ENCODE measurements at regions not wholly inside any gene's neighbourhood (a gene's known extent, or its start where the extent isn't known, plus 50 kb on each side); places are given as distances from the start of the nearest gene placed in this dataset.
"Not testable (repeated sequence)": the region's sequence is repeated elsewhere in the genome, so short reads cannot be mapped to it uniquely, and the experiment has no call there.

DNA sequence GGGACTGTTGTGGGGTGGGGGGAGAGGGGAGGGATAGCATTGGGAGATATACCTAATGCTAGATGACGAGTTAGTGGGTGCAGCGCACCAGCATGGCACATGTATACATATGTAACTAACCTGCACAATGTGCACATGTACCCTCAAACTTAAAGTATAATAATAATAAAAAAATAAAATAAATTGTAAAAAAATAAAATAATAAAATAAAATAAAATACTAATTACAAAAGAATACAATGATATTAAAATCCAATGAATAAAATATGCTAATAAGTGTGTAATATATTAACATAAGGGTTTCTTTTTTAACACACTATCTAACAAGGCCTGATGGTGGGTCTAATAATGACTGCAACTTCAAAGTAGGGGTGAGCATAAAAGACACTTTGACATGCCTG is 177.6 kb downstream of the CPEB2 start:
- DNase-seq (ENCODE audit: low read depth, low spot score); H3K4me2 ChIP-seq (ENCODE audit: control insufficient read depth, insufficient read depth); H3K4me3 ChIP-seq; H3K4me1 ChIP-seq (ENCODE audit: control insufficient read depth, insufficient read depth, low read length); H3K27ac ChIP-seq (ENCODE audit: control insufficient read depth, insufficient read depth); POLR2A ChIA-PET; H4K20me1 ChIP-seq (ENCODE audit: control insufficient read depth, insufficient read depth); SMC1A ChIA-PET (ENCODE audit: uncharacterized antibody, unreplicated experiment); H3K9me3 ChIP-seq (replicated peaks; ENCODE audit: control insufficient read depth, insufficient read depth, low read length); RAD21 ChIA-PET (ENCODE audit: unreplicated experiment); in situ Hi-C loops (cut with MboI); ATAC-seq; FAIRE-seq; CTCF ChIA-PET; H3K79me2 ChIP-seq (ENCODE audit: control insufficient read depth, insufficient read depth, low read length); H2AFZ ChIP-seq (ENCODE audit: control insufficient read depth, low read depth, low read length); H3K27me3 ChIP-seq (replicated peaks in 1 of 2; ENCODE audit: control insufficient read depth in 2 of 2, insufficient read depth in 2 of 2, low read length in 1 of 2); BruUV-seq (replicated peaks); H3K9ac ChIP-seq (ENCODE audit: control insufficient read depth, insufficient read depth, low read length); intact Hi-C loops (cut with micrococcal nuclease; ENCODE audit: unreplicated experiment); H3K36me3 ChIP-seq (ENCODE audit: control insufficient read depth in 2 of 2, insufficient read depth in 2 of 2, low read length in 1 of 2): not testable (repeated sequence)
- WGBS (ENCODE audit: insufficient coverage, insufficient replicate concordance, low lambda C conversion rate, missing lambda C conversion rate): 52% methylated on average over 2 of the region's 2 CpGs

DNA sequence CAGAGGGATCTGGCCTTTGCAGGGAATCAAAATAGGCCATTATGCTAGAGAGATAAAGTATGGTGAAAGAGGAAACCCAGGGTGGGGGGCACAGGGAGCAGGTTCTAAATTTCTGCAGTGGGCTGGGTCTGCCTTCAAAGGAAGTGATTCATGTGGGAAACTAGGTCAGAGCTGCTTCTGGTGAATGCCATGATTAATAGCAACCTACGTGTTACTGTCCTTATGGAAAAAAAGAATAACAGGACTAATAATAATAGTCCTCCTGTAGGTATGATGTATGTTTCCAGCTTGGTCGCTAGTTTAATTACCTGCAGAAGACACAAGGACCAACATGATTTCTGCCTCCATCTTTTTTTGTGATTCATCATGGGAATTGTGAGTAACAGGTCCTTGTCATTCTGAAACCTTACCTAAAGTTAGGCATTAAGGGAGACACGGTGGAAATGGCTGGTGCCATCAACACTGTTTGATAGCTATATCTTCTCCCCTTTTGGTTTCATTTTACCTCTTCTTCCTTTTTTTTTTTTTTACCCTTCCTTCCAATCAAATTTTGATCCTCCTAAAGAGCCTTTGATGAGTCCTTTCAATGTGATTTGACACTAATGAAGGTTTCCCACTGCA is 180.4 kb downstream of the CPEB2 start:
- H3K4me2 ChIP-seq (ENCODE audit: control insufficient read depth, insufficient read depth): no peak overlapping the region
- ChIA-PET CTCF (no interaction called here), POLR2A (no interaction called here), RAD21 (ENCODE audit: unreplicated experiment) (no interaction called here), SMC1A (ENCODE audit: uncharacterized antibody, unreplicated experiment) (interaction anchor here (0.5 to 1.3 kb wide), 4 partner anchors 13 to 173 kb away, joined by 3 to 4 read pairs (median 3); no protein-coding TSS in a partner anchor)
- H4K20me1 ChIP-seq (ENCODE audit: control insufficient read depth, insufficient read depth): no peaks in the 10 kb centered on the region
- intact Hi-C loops (cut with micrococcal nuclease; ENCODE audit: unreplicated experiment): no loop called here
- H3K4me1 ChIP-seq (ENCODE audit: control insufficient read depth, insufficient read depth, low read length): no peaks in the 10 kb centered on the region
- no peak overlapping the region for H3K4me3 ChIP-seq
- in situ Hi-C loops (cut with MboI): no loop called here
- no peak overlapping the region for H3K27ac ChIP-seq (ENCODE audit: control insufficient read depth, insufficient read depth)
- FAIRE-seq (no peak), ATAC-seq (no peak), DNase-seq (ENCODE audit: low read depth, low spot score) (no peak)
- BruUV-seq (replicated peaks): no TSS peak
- no peaks in the 10 kb centered on the region for H3K9me3 ChIP-seq (replicated peaks; ENCODE audit: control insufficient read depth, insufficient read depth, low read length)
- H2AFZ ChIP-seq (ENCODE audit: control insufficient read depth, low read depth, low read length): no peak overlapping the region
- no peaks in the 10 kb centered on the region for H3K79me2 ChIP-seq (ENCODE audit: control insufficient read depth, insufficient read depth, low read length)
- H3K36me3 ChIP-seq (ENCODE audit: control insufficient read depth in 2 of 2, insufficient read depth in 2 of 2, low read length in 1 of 2): no peaks in the 10 kb centered on the region
- no peaks in the 10 kb centered on the region for H3K27me3 ChIP-seq (replicated peaks in 1 of 2; ENCODE audit: control insufficient read depth in 2 of 2, insufficient read depth in 2 of 2, low read length in 1 of 2)
- WGBS (ENCODE audit: insufficient coverage, insufficient replicate concordance, low lambda C conversion rate, missing lambda C conversion rate): 0% methylated on average over 3 of the region's 3 CpGs
- H3K9ac ChIP-seq (ENCODE audit: control insufficient read depth, insufficient read depth, low read length): no peak overlapping the region
- TF ChIP-seq, protein P1, sequence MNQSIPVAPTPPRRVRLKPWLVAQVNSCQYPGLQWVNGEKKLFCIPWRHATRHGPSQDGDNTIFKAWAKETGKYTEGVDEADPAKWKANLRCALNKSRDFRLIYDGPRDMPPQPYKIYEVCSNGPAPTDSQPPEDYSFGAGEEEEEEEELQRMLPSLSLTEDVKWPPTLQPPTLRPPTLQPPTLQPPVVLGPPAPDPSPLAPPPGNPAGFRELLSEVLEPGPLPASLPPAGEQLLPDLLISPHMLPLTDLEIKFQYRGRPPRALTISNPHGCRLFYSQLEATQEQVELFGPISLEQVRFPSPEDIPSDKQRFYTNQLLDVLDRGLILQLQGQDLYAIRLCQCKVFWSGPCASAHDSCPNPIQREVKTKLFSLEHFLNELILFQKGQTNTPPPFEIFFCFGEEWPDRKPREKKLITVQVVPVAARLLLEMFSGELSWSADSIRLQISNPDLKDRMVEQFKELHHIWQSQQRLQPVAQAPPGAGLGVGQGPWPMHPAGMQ (IDR thresholded peaks at IDR 0.05; ENCODE audit: borderline replicate concordance): no peak
- TF ChIP-seq ZBED1 (IDR thresholded peaks at IDR 0.05; ENCODE audit: borderline replicate concordance) (no peak), CREM (IDR thresholded peaks at IDR 0.05; ENCODE audit: low read depth) (no peak), CUX1 (IDR thresholded peaks at IDR 0.05; ENCODE audit: insufficient replicate concordance, low read depth, low read length) (no peak), PML (IDR thresholded peaks at IDR 0.05; ENCODE audit: low read length) (no peak), POLR2A (IDR thresholded peaks at IDR 0.05; ENCODE audit: low read depth, low read length) (no peak), SUZ12 (IDR thresholded peaks at IDR 0.05; ENCODE audit: unreplicated experiment) (no peak), ATF2 (IDR thresholded peaks at IDR 0.05; ENCODE audit: low read length) (no peak), MYB (IDR thresholded peaks at IDR 0.05; ENCODE audit: borderline replicate concordance, low read depth, low read length) (no peak), SPI1 (IDR thresholded peaks at IDR 0.05; ENCODE audit: borderline replicate concordance, insufficient read depth, low read depth, low read length) (no peak), TARDBP (IDR thresholded peaks at IDR 0.05; ENCODE audit: borderline replicate concordance) (no peak)
